HG03571 (cell line): ENCODE measurements at regions not wholly inside any gene's neighbourhood (a gene's known extent, or its start where the extent isn't known, plus 50 kb on each side); places are given as distances from the start of the nearest gene placed in this dataset.
"Not testable (repeated sequence)": the region's sequence is repeated elsewhere in the genome, so short reads cannot be mapped to it uniquely, and the experiment has no call there.

Experiments
- ATAC-seq: cut with Tn5 transposase; IDR thresholded peaks from one replicate; pipeline ENCODE4 v1.9.1; 2021; ENCODE audit not compliant: unreplicated experiment

DNA sequence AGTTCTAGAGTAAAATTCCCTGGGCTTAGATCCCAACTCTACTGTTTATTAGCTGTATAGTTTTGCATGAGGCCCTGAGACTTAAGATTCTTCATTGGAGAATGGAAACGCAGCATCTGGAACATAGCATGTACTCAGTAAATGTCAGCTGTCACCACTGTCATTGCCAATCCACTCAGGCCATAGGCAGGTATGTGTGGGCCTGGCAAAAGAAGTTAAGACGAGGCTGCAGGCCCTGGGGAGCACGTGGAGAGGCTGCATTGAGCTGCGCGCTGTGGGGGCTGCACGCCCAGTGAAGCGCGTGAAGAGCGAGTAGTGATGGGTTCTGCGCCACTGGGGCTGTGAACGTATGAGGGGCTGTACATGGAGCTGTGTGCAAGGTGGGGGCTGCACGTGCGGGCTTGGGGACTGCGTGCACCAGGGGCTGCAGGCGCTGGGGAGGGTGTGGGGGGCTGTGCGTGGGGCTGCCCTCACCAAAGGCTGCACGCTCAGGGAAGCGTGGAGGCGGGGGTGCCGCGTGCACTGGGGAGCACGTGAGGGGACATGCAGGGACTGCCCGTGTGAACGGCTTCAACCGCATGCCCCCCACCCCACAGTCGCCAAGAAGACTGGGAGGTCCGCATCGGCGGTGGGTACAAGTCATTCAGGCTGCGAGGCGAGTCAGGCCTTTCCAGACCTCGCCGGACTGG lies 85.5 kb downstream of the PRR15 start:
- no peak for ATAC-seq

DNA sequence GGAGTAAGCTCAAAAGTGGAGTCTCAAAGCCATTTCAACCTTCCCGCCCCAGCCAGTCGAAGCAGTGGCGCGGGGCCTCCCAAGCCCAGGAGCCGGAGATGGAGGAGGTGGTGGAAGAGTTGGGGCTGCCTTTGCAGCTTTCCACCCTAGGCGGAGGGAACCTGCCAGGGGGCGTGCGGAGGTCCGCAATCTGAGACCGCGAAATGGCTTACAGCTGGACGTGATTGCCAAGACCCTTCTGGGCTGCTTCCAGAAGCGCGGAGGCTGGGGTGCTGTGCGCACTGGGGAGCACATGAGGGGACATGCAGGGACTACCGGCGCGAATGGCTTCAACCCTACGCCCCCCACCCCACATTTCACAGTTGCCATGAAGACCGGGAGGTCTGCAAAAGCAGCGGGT lies 86.2 kb downstream of the PRR15 start:
- no peak for ATAC-seq

DNA sequence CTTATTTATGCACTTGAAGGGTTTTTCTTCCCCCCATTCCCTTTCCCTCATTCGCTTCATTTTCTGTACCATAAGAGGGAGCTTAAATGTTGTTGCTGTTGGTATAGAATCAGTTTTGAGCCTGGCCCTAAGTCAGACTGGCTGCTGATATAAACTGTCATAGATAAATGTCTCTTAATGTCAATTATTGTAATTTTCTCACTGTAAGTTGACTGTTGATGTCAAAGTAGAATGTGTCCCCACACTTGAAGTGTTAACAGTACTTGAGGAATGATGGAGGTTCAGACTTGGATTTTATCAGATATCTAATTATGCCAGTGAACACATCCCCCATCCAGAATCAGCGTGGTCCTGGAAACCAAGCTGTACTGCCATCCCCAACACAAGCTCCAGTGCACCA lies 87.8 kb downstream of the PRR15 start:
- ATAC-seq, result no peak

DNA sequence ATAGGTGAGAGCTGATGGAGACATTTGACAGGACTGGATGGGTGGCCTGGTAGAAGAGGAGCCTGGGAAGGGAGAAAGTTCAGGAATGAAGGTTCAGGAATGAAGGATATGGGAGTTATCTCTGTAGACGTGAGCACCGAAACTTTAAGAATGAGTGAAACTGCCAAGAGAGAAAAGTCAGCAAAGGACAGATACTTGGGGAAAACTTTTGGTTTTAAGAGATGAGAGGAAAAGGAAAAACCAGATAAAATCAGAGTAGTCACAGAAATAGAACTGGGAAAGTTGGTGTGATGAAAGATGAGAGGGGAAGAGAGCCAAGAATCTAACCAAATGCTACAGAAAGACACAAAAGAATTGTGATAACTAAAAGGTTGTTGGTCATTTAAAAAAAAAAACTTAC lies 88.9 kb downstream of the PRR15 start:
- ATAC-seq, result no peak

DNA sequence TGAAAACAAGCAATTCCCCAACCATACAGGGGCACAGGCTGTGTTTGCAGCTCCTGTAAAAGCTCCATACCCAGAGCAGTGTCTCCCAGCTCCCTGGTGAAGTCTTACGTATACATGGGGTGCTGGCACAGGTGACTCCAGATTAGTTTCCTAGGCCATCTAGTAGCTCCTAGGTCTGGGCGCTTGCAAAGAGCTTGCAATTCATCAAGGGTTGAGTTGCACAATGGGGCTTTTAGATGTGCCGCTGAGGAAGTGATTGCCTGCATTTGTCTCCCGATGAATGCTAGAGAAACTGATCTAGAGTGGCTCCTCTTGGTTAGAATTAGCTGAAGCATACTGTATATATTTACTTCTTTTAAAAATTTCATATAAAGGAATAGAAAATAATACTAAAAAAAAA lies 90.7 kb downstream of the PRR15 start:
- not testable (repeated sequence) for ATAC-seq

DNA sequence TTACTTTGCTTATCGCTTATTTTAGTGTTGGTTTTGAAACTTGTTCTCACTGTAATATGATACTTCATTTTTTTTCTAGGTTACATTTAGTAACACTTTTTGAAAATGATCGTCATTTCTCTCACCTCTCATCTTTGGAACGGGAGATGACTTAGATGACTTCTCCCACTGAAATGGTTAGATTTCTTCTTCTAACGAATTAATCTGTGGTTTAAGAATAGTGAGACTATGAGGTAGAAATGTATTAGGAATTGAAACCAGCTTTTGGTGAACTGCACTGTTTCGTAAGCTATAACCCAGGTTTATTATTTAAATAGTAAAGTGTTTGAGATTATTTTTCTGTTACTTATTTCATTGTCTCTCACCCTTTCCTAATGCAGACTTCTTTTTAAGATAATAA lies 93.7 kb downstream of the PRR15 start:
- no peak for ATAC-seq

DNA sequence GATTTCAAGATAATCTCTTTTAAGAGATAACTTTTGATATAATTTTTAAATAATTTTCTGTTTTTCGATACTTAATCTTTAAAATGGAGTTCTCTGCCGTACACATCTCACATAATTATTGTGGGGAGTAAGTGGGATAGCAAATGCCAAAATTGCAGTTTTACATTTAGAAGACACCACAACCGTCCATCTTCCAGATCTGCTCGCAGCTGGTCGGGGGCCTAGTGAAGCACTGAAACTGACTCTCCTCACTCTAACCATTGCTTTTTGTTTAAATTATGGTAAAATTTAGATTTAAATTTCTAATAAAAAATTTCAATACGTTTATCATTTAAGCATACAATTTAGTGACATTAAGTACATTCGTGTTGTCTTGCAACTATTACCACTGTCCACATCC lies 94.2 kb downstream of the PRR15 start:
- ATAC-seq, result no peak

DNA sequence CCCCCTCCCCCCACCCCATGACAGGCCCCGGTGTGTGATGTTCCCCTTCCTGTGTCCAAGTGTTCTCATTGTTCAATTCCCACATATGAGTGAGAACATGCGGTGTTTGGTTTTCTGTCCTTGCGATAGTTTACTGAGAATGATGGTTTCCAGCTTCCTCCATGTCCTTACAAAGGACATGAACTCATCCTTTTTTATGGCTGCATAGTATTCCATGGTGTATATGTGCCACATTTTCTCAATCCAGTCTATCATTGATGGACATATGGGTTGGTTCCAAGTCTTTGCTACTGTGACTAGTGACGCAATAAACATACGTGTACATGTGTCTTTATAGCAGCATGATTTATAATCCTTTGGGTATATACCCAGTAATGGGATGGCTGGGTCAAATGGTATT lies 95.6 kb downstream of the PRR15 start:
- not testable (repeated sequence) for ATAC-seq

DNA sequence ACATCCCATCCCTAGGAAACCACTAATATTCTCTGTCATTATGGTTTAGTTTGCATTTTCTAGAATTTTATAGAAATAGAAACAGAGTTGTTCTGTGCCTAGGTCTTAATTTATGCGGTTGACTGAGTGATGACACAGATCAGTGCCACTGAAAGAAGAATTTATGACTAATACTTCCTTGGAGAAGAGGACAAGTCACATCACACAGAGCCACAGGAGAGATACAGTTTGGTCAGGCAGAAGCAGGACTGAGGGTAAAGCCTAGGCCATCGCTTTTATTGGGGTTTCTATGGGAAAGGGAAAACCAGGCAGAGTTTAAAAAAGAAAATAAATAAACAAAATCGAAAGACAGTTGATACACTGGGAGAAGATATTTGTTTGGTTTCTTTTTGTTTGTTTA lies 99.3 kb downstream of the PRR15 start:
- ATAC-seq, result not testable (repeated sequence)

DNA sequence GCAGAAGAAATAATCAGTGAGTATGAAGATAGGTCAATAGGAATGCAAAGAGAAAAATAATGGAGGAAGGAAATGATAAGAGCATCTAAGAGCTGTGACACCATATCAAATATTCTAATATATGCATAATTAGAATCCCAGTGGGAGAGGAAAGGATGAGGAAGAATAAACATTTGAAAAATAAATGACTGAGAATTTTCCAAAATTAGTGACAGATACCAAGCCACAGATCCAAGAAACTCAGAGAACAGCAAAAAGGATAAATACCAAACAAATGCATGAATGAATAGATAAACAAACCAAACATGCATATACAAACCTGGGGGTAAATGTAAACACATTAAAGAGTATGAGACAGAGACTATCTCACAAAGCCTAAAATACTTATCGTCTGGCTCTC lies 101.4 kb downstream of the PRR15 start:
- ATAC-seq, result not testable (repeated sequence)

DNA sequence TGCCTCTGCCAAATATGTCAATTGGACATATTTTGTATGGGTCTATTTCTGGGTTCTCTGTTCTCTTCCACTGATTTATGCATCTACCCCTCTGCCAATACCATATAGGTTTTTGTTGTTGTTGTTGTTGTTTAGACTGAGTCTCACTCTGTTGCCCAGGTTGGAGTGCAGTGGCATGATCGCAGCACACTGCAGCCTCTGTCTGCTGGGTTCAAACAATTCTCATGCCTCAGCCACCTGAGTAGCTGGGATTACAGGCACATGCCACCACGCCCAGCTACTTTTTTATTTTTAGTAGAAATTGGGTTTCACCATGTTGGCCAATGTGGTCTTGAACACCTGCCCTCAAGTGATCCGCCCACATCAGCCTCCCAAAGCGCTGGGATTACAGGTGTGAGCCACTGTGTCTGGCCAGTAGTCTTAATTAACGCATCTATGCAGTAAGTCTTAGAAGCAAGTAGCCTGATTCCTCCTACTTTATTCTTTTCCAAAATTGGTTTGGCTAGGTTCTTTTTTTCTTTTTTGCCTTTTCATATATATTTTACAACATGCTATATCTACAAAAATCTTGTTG lies 103.5 kb downstream of the PRR15 start:
- not testable (repeated sequence) for ATAC-seq

DNA sequence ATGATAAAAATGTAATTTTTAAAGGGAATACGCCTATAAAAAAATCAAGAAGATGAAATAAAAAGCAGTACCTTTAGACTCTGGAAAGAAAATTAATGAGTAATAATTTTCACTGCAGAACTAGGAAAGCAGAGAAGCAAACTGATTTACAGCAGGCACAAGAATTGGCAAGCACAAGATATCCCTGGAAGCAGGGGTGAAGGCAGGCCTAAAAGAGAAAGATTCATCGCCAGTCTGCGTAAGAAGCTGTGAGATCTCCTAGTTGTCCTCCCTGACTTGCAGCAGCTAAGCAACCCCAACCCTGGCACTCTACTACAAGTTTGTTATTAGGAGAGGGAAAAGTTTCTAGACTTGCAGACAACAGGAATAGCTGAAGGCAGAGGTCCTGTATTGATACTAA lies 107.7 kb downstream of the PRR15 start:
- ATAC-seq, result not testable (repeated sequence)

DNA sequence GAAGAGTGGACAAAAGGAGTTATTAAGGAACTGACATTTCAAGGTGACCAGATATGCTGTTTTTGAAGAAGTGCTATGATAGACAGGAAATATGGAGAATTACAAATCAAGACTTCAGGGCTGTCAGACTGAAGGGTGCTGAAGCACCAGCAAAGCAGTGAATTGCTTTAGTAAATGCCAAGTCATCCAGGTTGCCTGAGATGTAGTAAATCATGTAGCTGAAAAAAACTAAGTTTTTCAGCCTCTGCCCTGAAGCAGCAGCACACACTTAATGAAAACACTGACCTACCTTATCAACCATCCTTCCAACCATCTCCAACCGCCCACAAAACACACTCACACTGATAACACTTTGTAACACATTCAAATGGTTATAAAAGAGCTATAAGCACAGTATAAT lies 110.0 kb downstream of the PRR15 start:
- not testable (repeated sequence) for ATAC-seq

DNA sequence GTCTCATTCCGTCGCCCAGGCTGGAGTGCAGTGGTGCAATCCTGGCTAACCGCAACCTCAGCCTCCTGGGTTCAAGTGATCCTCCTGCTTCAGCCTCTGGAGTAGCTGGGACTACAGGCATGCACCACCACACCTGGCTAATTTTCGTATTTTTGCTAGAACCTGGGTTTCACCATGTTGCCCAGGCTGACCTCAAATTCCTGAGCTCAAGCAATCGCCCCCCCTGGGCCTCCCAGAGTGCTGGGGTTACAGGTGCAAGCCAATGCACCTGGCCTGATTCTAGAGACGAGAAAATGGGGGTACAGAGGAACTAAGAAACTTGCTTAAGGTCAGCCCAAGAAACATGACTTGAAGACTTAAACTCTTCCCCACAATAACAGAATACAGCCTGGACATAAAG lies 111.0 kb downstream of the PRR15 start:
- ATAC-seq, result not testable (repeated sequence)

DNA sequence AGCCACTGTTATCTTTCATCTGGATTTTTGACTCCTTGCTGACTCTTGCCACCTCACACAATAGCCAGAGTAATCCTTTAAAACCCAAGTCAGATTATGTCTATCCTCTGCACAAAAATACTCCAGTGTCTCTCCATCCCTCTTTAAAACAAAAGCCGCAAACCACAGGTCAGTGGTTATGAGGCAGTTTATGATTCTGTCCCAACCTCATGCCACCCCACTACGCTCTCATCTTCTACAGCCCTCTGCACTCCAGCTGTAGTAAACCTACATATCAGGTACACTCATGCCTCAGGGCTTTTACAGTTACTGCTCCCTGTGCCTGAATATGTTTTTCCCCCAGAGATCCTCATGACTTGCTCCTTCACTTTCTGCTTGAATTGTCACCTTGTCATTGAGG lies 113.6 kb downstream of the PRR15 start:
- ATAC-seq, result not testable (repeated sequence)

DNA sequence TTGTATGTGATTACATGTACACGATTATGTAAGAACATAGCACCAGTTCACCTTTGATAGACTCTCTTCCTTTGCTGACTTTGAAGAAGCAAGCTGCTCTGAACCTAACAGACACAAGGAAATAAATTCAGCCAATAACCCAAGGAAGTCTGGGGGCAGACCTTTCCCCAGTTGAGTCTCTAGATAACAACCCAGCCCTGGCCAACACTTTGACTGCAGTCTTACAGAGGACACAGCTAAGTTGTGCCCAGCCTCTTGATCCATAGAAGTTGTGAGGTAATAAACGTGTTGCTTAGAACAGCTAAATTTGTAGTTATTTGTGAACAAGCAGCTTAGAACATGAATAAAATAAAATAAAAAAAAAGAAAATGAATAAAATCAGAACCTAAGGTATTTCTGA lies 116.3 kb downstream of the PRR15 start:
- ATAC-seq, result not testable (repeated sequence)

DNA sequence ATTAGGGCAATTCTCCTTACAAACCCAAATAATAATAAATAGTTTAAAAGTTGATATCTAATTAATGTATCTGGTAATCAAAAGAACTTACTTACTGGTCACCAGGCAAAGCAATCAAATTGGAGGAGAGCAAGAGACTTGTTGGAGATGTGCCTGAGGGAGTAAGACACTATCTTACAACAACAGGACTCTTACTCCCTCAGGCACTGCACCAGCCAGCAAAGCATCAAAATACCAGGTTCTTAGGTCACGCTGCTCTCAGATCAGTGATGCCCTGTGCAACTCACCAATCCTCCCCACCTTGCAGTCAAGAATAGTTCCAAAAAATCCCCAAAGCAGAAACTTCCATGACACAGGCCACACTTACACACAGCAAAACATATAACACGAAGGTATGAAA lies 117.0 kb downstream of the PRR15 start:
- ATAC-seq, result not testable (repeated sequence)

DNA sequence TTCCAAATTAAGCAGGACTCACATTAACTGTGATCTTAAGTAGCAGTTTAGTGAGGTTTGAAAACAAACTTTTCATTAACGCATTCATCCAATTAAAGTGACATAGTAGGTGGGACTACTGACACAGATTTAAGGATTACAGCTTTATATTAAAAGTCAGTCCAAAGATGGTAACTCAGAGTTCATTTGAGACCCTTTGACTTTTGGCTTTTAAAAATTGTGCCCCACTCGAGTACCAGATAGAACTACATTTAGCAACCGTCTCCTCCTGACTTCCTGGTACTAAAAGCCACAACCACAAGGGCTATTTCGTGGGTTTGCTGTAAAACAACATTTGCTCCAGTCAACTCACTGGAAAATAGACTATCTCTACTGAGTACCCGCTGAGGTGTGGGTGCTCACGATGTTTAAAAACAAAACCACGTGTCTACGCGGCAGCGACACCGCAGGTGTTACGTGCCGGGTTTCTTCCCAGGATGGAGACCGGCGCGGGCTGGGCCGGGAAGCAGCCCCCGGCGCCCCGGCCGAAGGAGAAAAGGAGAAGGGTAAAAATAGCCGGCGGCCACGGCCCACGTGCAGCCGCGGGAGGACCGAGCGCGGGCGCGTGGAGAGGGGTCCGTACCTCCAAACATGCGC lies 120.6 kb downstream of the PRR15 start:
- peak; percentile 10 for ATAC-seq

DNA sequence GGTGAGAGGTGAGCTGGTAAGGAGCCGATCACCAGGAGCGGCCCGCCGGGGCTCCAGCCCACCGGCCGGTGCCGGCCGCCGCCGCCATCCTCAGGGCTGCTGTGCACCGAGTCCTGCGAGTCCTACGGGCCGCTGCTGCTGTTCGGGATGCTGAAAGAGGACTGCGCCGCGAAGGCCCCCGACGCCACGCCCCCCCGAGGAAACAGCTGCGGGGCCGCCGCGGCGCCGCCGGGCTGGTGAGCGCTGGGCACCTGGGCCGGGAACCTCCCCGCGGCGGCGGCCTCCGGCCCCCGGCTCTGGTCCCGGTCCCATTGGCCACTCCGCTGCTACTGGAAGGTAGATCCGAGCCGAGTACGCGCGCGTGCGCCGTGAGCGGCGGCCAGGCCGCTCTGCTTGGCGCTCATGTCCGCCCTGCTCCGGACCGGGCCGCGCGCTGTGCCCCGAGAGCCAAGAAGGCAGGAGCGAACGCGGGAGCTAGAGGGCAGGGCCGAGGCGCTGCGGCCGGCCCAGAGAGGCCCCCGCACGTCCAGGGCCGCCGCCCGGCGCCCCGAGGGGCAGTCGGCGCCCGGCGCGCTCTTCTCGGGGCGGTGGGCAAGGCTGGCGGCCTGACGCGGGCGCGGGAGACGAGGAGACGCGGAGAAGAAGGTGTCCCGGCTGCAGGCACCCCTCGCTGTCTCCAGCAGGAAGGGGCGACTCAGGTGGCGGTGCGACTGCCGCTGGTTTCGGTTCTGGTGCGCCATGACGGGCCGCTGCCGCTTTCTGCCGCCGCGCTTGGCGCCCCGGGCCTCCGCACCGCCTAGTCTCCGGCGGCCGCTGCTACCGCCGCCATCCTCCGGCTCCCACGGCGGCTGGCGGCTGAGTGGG lies 121.3 kb upstream of the WIPF3 start:
- ATAC-seq, result peak; percentile 68

DNA sequence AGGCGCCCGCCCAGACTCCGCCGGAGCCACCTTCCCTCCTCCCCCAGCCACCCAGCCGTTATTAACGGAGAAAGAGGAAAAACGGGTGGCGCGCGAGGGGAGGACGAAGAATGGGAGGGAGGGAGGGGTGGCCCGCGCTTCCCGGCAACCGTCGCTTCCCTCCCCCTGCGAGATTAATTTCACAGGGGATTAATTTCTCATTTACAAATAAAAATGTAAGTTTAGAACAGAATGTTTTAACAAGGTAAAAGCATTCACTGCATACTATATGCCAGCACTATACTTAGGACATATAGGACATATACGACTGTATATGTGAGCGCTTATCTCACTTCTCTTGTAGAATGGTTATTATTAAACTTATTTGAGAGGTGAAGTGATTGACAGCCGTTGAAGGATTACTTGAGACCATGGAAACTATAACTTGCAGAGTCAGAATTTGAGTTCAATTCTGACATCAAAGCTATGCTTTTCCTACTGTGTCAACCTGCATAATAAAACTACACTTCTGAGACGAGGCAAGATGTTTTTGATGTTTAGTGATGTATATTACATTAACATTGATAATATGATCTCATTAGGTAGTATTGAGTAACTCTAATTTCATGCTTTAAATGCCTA lies 120.5 kb upstream of the WIPF3 start:
- not testable (repeated sequence) for ATAC-seq

DNA sequence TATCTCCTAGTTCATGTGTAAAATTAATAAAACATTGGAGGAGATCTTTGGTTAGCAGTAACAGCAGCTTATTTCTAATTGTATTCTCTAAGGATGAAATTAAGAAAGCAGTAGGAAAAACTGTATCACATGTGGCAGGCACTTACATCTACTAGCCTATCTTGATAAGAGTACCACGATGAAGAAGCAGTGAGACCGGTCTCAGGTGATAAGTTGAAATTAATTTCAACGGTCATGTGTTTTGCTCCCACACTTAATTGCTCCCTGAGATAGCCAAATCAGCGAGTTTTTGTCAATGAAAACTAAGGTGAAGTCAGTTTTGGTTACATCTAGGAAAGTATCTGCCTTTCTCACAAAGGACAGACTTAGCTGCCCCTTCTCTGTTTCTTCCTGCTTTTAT lies 115.8 kb upstream of the WIPF3 start:
- ATAC-seq, result not testable (repeated sequence)
